HG03575 (cell line): ENCODE measurements at regions not wholly inside any gene's neighbourhood (a gene's known extent, or its start where the extent isn't known, plus 50 kb on each side); places are given as distances from the start of the nearest gene placed in this dataset.

Experiments
- ATAC-seq: cut with Tn5 transposase; IDR thresholded peaks from one replicate; pipeline ENCODE4 v1.9.1; 2021; ENCODE audit not compliant: unreplicated experiment, insufficient number of reproducible peaks, low FRiP score; ENCODE audit errors: extremely low read depth

DNA sequence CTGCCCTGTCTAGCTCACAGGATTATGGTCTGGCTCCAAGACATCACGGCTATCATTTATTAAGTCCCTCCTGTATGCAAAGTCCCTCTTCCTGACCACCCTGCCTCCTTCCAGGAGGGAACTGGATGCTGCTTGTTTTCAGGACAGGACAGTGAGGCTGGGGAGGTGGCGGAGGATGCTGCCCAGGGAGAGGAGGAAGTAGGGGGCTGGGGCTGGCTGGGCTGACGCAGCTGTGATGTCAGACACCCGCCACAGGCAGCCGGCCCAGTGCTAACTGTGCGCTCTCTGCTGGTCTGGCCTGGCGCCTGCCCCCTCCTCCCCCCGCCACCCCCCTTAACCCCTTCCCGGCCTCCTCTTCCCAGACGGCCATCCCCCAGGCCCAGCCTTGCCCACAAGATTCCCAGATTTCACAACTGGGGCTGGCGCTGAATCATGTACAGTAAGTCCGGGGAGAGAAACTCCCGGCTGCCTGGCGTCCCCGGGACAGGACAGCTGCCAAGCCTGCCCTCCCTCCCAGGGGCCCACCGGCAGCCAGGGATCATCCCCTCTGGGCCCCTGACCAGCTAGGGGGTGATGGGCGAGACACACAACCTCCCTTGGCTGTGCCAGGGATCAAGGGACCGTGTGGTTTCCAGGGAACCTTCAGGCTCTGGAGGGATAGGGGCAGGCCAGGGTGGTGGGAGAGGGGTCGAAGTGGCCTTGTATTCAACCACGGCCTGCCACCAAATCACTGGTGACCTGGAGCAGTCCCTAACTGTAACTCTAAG lies 118.1 kb downstream of the CEBPB start:
- no peak for ATAC-seq

GRCh38 chr20:50309280-50309763 lies 118.7 kb downstream of the CEBPB start:
- no peak for ATAC-seq

DNA sequence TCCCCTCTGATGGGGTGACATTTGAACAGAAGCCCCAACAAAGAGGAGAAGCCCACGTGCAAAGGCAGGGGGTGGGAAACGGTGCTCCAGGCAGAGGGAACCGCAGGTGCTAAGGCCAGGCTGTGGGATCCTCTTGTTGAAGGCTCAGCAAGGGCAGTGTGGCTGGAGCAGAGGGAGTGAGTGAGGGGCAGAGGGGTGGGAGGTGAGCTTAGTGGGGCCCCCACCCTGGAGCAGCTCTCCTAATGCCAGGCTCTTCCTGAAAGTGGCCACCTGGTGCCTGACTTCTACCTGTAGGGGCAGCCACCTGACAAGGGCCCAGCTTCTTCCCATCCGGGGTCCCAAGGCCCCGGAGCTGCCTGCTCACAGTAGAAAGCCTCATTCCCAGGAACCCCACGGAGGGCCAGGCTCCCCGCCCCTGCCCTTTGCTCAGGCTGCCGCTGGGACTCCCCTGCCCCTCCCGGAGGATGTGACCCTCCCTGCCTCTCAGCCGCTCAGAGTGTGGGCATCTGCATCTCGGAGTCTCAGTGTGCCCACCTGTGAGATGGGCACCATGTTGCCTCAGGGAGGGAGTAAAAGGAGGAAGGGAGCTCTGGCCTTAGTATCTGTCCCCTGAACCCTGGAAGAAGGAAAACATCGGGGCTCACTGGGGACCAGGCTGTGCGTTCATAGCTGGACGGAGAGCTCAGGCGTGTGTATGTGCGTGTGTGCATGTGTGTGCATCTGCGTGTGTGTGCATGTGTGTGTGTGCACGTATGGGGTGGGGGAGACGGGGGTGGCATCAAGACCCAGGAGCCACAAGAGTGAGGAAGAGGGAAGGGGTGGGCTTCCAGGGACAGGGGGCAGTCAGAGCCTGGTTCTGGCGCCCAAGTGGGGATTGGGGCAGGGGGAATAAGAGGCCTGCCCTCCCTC lies 119.4 kb downstream of the CEBPB start:
- no peak for ATAC-seq

GRCh38 chr20:50310673-50311051 lies 120.0 kb downstream of the CEBPB start:
- no peak for ATAC-seq

DNA sequence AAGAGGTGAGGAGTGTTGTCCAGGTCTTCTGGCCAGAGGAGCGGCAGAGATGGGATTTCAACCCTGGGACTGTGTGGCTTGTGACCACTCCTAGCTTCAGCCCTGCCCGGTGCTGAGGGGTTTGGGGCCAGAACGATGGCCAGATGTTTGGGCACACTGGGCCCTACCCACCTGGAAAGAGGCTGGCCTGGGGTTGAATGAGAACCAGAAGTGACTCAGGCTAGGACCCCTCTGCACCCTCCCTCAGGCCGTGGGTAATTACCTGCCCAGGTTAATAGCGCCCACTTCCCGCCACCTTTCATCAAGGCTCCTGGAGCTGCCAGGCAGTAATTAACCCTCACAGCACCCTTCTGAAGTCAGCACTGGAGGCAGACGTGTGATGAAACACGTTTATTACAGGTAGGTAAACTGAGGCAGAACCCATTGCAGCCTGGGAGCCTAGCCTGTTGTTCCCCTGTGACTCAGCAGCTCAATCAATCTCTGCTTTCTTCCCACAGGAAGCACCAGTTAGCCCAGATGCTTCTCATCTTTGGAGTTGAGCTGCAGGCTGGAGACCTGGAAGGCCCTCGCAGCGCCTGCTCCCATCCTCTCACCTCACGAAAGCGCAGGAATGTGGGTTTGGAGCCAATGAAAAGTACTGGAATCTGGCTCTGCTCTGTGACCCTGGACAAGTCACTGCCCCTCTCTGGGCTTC lies 120.8 kb downstream of the CEBPB start:
- ATAC-seq: no peak

DNA sequence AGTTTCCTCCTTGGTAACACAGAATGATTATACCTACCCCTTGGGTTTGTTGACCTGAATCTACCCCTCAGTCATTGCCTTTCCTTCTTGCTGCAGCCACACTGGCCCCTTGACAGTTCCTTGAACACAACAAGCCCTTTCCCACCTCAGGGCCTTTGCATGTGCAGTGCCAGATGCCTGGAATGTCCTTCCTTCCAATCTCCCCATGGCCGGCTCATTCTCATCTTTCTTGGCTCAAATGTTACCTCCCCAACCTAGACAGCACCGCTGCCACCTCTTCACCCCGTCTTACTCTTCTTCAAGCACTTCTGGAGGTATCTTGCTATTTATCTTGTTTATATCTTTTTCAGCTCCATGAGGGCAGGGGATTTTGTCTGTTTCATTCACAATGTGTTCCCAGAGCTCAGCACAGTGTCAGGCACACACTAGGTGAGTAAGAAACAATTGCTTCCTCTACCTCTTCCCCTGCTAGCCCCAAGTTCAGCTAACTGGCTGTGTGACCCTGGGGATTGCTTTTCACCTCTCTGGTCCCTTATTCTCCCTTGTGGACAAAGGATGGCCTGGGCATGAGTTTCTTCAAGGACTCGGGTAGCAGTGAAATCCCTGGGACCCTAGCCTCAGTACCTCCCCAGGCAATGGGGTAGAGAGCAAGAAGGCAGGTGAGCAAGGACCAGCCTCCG lies 121.5 kb downstream of the CEBPB start:
- ATAC-seq: no peak

GRCh38 chr20:50312682-50313521 lies 122.3 kb downstream of the CEBPB start:
- no peak for ATAC-seq

DNA sequence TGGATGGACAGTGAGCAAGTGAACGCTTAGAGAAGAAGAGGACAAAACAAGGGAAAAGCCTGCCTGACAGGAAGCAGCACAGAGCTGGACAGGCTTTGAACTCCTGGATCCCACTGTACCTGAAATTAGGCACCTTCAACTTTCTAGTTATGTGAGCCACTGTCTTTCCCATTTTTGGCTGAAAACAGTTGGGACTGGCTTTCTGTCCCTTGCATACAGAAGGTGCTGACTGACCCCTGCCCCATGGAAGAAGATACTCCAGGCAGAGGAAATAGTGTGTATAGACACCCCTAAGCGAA lies 122.8 kb downstream of the CEBPB start:
- ATAC-seq: no peak

DNA sequence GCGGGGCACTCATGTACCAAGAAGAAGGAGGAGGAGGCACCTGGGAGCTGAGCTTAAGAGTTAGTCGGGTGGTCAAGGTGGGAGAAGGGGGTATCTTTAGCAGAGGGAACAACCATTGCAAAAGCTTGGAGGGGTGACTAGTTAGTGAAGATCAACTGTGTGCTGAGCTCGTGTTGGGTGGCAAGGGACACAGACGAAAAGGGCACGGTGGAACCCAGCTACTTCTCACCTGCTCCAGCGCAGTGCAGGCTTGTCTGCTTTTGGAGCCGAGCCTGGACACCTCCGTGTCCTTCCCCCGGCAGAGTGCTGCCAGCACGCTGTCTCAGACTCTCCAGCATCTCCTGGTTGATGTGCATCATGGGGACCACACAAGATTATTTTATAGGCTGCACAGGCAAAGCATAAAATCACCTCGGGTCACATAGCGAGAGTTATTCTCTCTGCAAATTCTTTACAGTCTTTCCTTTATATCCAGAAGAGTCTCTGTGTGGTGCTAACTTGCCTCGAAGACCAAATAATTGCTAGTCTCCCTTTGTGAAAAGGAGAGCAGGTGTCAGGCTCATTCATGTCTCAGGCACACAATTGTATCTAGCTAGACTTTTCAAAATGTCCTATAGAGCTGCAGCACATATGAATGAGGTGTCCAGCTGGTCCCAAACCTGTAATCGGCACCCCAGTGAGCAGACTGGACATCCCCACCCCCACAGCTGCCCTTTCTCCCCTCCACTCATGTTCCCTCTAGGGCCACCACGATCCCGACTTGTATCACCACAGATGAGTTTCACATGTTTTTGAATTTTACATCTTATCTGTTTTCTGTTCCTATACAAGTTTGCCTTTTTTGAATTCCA lies 123.4 kb downstream of the CEBPB start:
- no peak for ATAC-seq

DNA sequence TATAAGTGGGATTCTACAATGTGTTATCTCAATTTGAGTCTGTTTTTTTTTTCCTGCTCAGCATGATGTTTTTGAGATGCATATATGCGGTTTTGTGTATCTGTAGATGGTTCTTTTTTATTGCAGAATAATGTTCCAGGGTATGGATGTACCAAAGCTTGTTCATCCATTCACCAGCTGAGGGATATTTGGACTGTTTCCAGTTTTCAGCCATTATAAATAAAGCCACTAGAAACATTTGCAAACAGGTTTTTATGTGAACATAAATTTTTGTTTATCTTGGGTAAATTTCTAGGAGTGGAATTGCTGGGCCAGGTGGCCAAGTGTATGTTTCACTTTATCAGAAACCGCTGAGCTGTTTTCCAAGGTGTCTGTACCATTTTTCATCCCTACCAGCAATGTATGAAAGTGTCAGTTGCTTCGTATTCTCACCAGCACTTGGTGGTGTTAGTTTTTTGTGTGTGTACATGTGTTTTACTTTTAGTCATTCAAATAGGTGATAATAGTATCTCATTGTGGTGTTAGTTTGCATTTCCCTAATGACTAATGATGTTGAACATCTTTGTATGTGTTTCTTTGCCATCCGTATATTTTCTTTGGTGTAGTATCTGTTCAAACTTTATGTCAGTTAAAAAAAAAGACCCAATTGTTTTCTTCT lies 124.2 kb downstream of the CEBPB start:
- ATAC-seq: no peak

GRCh38 chr20:50315586-50316551 lies 125.2 kb downstream of the CEBPB start:
- no peak for ATAC-seq

GRCh38 chr20:50317116-50317515 lies 126.5 kb downstream of the CEBPB start:
- no peak for ATAC-seq

- ATAC-seq: no peak
These were observed 127.0 kb downstream of the CEBPB start for GRCh38 chr20:50317609-50318008.

DNA sequence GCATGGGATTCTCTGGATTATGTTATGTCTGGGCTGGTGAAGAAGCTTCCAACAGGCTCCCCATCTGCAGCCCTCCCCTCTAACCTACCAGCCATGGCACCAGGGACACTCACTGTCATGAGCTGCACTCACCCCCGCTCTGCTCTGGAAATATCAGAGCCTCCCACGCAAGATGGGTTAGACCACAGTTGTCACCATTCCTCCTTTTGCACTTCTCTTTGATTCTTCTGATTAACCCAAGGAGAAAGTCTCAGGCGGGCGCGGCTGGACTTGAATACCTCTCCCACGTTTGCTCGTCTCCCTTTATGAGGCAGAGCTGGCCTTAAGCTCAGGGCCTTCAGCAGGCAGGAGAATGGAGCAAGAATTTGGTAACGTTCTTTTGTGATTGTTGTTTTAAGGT lies 128.1 kb downstream of the CEBPB start:
- no peak for ATAC-seq

- ATAC-seq: no peak
These were observed 129.6 kb downstream of the CEBPB start for GRCh38 chr20:50320005-50320900.
